ENCODE measurements at regions not wholly inside any gene's neighbourhood (a gene's known extent, or its start where the extent isn't known, plus 50 kb on each side); places are given as distances from the start of the nearest gene placed in this dataset.
A peak's percentile ranks its signal among the peaks of the same experiment; 100 is the strongest.

GRCh38 chr20:11212272-11212671 is 538.5 kb upstream of the JAG1 start:
- Histone ChIP-seq H3K9me3 (ENCODE audit: low read depth) (no peaks in the 10 kb centered on the region), H3K27me3 (no peaks in the 10 kb centered on the region), H3K4me1 (ENCODE audit: low read depth) (peaks cover 41% of the 10 kb centered on the region), H3K4me3 (no peak overlapping the region), H3K36me3 (no peaks in the 10 kb centered on the region), H3K27ac (peak overlapping the region; percentile 31)
- DNase-seq (ENCODE audit: low read depth in 1 of 2, low spot score in 1 of 2): no peak
- no peak for TF ChIP-seq CTCF (IDR thresholded peaks at IDR 0.05; ENCODE audit: low read depth, low read length)

GRCh38 chr20:11212902-11213301 is 539.1 kb upstream of the JAG1 start:
- TF ChIP-seq CTCF (IDR thresholded peaks at IDR 0.05; ENCODE audit: low read depth, low read length): no peak

GRCh38 chr20:11214256-11214840 is 540.5 kb upstream of the JAG1 start:
- peak; percentile 17 to 34 for DNase-seq (ENCODE audit: low read depth in 1 of 2, low spot score in 1 of 2)
- Histone ChIP-seq H3K27me3 (no peaks in the 10 kb centered on the region), H3K36me3 (no peaks in the 10 kb centered on the region), H3K9me3 (ENCODE audit: low read depth) (no peaks in the 10 kb centered on the region), H3K27ac (peak overlapping the region; percentile 84), H3K4me1 (ENCODE audit: low read depth) (peaks cover 60% of the 10 kb centered on the region), H3K4me3 (no peak overlapping the region)
- no peak for TF ChIP-seq CTCF (IDR thresholded peaks at IDR 0.05; ENCODE audit: low read depth, low read length)

More at GRCh38 chr20:11212902-11213301, 539.1 kb upstream of the JAG1 start:
- no peak overlapping the region for H3K27ac ChIP-seq
- H3K4me3 ChIP-seq: no peak overlapping the region
- H3K9me3 ChIP-seq (ENCODE audit: low read depth): no peaks in the 10 kb centered on the region
- H3K36me3 ChIP-seq: no peaks in the 10 kb centered on the region
- H3K4me1 ChIP-seq (ENCODE audit: low read depth): peaks cover 47% of the 10 kb centered on the region
- H3K27me3 ChIP-seq: no peaks in the 10 kb centered on the region
- DNase-seq (ENCODE audit: low read depth in 1 of 2, low spot score in 1 of 2): no peak

- Histone ChIP-seq H3K9me3 (ENCODE audit: low read depth) (no peaks in the 10 kb centered on the region), H3K27me3 (no peaks in the 10 kb centered on the region), H3K36me3 (no peaks in the 10 kb centered on the region), H3K4me1 (ENCODE audit: low read depth) (peaks cover 74% of the 10 kb centered on the region), H3K4me3 (no peak overlapping the region), H3K27ac (peak overlapping the region; percentile 84)
- no peak for TF ChIP-seq CTCF (IDR thresholded peaks at IDR 0.05; ENCODE audit: low read depth, low read length)
- DNase-seq (ENCODE audit: low read depth in 1 of 2, low spot score in 1 of 2): peak in 1 of 2 donors; percentile 77
Measured at GRCh38 chr20:11216451-11217314, 542.9 kb upstream of the JAG1 start.

- peak in 1 of 2 donors; percentile 56 for DNase-seq (ENCODE audit: low read depth in 1 of 2, low spot score in 1 of 2)
- Histone ChIP-seq H3K4me1 (ENCODE audit: low read depth) (peaks cover 66% of the 10 kb centered on the region), H3K36me3 (no peaks in the 10 kb centered on the region), H3K27ac (peak overlapping the region; percentile 84), H3K9me3 (ENCODE audit: low read depth) (no peaks in the 10 kb centered on the region), H3K4me3 (no peak overlapping the region), H3K27me3 (no peaks in the 10 kb centered on the region)
- TF ChIP-seq CTCF (IDR thresholded peaks at IDR 0.05; ENCODE audit: low read depth, low read length): no peak
Measured at GRCh38 chr20:11217326-11218172, 543.8 kb upstream of the JAG1 start.
